ENCODE measurements at regions not wholly inside any gene's neighbourhood (a gene's known extent, or its start where the extent isn't known, plus 50 kb on each side); places are given as distances from the start of the nearest gene placed in this dataset.

GRCh38 chr5:124468671-124469411, 277.6 kb downstream of the ZNF608 start:
- TF ChIP-seq EZH2 (IDR thresholded peaks at IDR 0.05) (no peak), POLR2AphosphoS5 (IDR thresholded peaks at IDR 0.05; ENCODE audit: borderline replicate concordance, low read depth, low read length) (no peak)
